ENCODE measurements at regions not wholly inside any gene's neighbourhood (a gene's known extent, or its start where the extent isn't known, plus 50 kb on each side); places are given as distances from the start of the nearest gene placed in this dataset.

GRCh38 chr1:48080331-48081255 is 83.4 kb upstream of the TRABD2B start:
- TF ChIP-seq CTCF (conservative IDR thresholded peaks at IDR 0.05; ENCODE audit: low read length) (no peak), EZH2phosphoT487 (IDR thresholded peaks at IDR 0.05; ENCODE audit: borderline replicate concordance) (no peak)

Data from Loucy (cell line).